GM12875 (cell line): ENCODE measurements at regions not wholly inside any gene's neighbourhood (a gene's known extent, or its start where the extent isn't known, plus 50 kb on each side); places are given as distances from the start of the nearest gene placed in this dataset.

ENCODE experiments used
- H3K4me3 ChIP-seq: one replicate; pipeline ENCODE4 v1.5.1; 2011; ENCODE audit warnings: low read depth, low read length, control low read depth
- CTCF ChIP-seq: IDR thresholded peaks from 2 replicates; pipeline ENCODE4 v1.5.1; 2011; ENCODE audit warnings: low read depth, mild to moderate bottlenecking, control low read depth, inconsistent platforms, low read length, moderate library complexity, borderline replicate concordance; ENCODE audit not compliant: insufficient read depth

GRCh38 chr5:124664287-124664686 is 82.2 kb downstream of the ZNF608 start:
- no peak for TF ChIP-seq CTCF
- no peak overlapping the region for H3K4me3 ChIP-seq

- H3K4me3 ChIP-seq: no peak overlapping the region
- TF ChIP-seq CTCF: no peak
These were observed 83.3 kb downstream of the ZNF608 start for GRCh38 chr5:124663101-124663506.

GRCh38 chr5:124662181-124662781 is 84.2 kb downstream of the ZNF608 start:
- H3K4me3 ChIP-seq: no peak overlapping the region
- no peak for TF ChIP-seq CTCF

GRCh38 chr5:124661317-124662141 is 84.9 kb downstream of the ZNF608 start:
- no peak overlapping the region for H3K4me3 ChIP-seq
- TF ChIP-seq CTCF: no peak

- H3K4me3 ChIP-seq: no peak overlapping the region
- no peak for TF ChIP-seq CTCF
These were observed 86.0 kb downstream of the ZNF608 start for GRCh38 chr5:124660229-124661093.

GRCh38 chr5:124659798-124660197 is 86.6 kb downstream of the ZNF608 start:
- H3K4me3 ChIP-seq: no peak overlapping the region
- TF ChIP-seq CTCF: no peak
